Naive B cell (primary cell): ENCODE measurements at regions not wholly inside any gene's neighbourhood (a gene's known extent, or its start where the extent isn't known, plus 50 kb on each side); places are given as distances from the start of the nearest gene placed in this dataset.
A peak's percentile ranks its signal among the peaks of the same experiment; 100 is the strongest.

Experiments used
- ATAC-seq, 2 donors: fragments of 150-1000 bp; cut with Tn5 transposase; 2 replicates each; pipeline ENCODE4 v1.10.0; 2021; ENCODE audit warnings: low read depth in 2 of 2, mild to moderate bottlenecking in 2 of 2, moderate library complexity in 2 of 2
- DNase-seq: peaks from one replicate; pipeline ENCODE4 v3.0.0; 2022
- H3K27ac Mint-ChIP-seq, 6 donors: one replicate each; pipeline ENCODE4 v1.8.0; 2020 to 2022; ENCODE audit warnings: mild to moderate bottlenecking in 6 of 6, mixed read lengths in 6 of 6, moderate library complexity in 5 of 6, inconsistent platforms in 2 of 6
- H3K27me3 Mint-ChIP-seq, 3 donors: one replicate each; pipeline ENCODE4 v1.8.0; 2021 to 2022; ENCODE audit warnings: mixed read lengths in 3 of 3, mild to moderate bottlenecking in 1 of 3
- H3K36me3 Mint-ChIP-seq, 2 donors: one replicate each; pipeline ENCODE4 v1.8.0; 2020 to 2022; ENCODE audit warnings: mixed read lengths in 2 of 2, inconsistent platforms in 1 of 2, mild to moderate bottlenecking in 1 of 2
- H3K4me1 Mint-ChIP-seq, 3 donors: one replicate each; pipeline ENCODE4 v1.8.0; 2020 to 2022; ENCODE audit warnings: mixed read lengths in 3 of 3, inconsistent platforms in 1 of 3, mild to moderate bottlenecking in 1 of 3, moderate library complexity in 1 of 3
- H3K4me3 Mint-ChIP-seq, 8 donors: one replicate each; pipeline ENCODE4 v1.8.0; 2020 to 2022; ENCODE audit warnings: mild to moderate bottlenecking in 8 of 8, mixed read lengths in 8 of 8, moderate library complexity in 8 of 8, inconsistent platforms in 2 of 8
- H3K9me3 Mint-ChIP-seq, 7 donors: one replicate each; pipeline ENCODE4 v1.8.0; 2020 to 2022; ENCODE audit warnings: mixed read lengths in 7 of 7, mild to moderate bottlenecking in 5 of 7, inconsistent platforms in 2 of 7, moderate library complexity in 1 of 7

- Mint-ChIP-seq H3K27me3 (peaks cover 0 to 9% (median 0%) of the 10 kb centered on the region in 3 donors), H3K27ac (no peak overlapping the region), H3K36me3 (no peaks in the 10 kb centered on the region), H3K4me1 (peaks cover 0 to 11% (median 4%) of the 10 kb centered on the region in 3 donors), H3K9me3 (peaks cover 0 to 7% (median 0%) of the 10 kb centered on the region in 7 donors), H3K4me3 (no peak overlapping the region)
- DNase-seq (no peak), ATAC-seq (no peak)
Observed at GRCh38 chr12:116391501-116391900, 114.0 kb upstream of the MED13L start.

- Mint-ChIP-seq H3K27me3 (peaks cover 0 to 9% (median 0%) of the 10 kb centered on the region in 3 donors), H3K9me3 (peaks cover 0 to 10% (median under 1%) of the 10 kb centered on the region in 7 donors), H3K27ac (peak overlapping the region in 1 of 6 donors; percentile 53), H3K4me3 (no peak overlapping the region), H3K36me3 (no peaks in the 10 kb centered on the region), H3K4me1 (peaks cover 0 to 11% (median 2%) of the 10 kb centered on the region in 3 donors)
- ATAC-seq (no peak), DNase-seq (no peak)
Observed at GRCh38 chr12:116392061-116392460, 114.6 kb upstream of the MED13L start.

- Mint-ChIP-seq H3K4me3 (peak overlapping the region in 1 of 8 donors; percentile 62), H3K27me3 (peaks cover 0 to 9% (median 0%) of the 10 kb centered on the region in 3 donors), H3K36me3 (peaks cover under 1 to 10% of the 10 kb centered on the region in 2 donors), H3K4me1 (peaks cover 0 to 11% (median 2%) of the 10 kb centered on the region in 3 donors), H3K9me3 (peaks cover 1 to 17% (median 8%) of the 10 kb centered on the region in 7 donors), H3K27ac (peak overlapping the region in 1 of 6 donors; percentile 15)
- no peak for DNase-seq
- ATAC-seq = no peak
Observed at GRCh38 chr12:116393255-116393654, 115.8 kb upstream of the MED13L start.

GRCh38 chr12:116393859-116394650, 116.6 kb upstream of the MED13L start:
- Mint-ChIP-seq H3K9me3 (peaks cover 6 to 25% (median 16%) of the 10 kb centered on the region in 7 donors), H3K27ac (peak overlapping the region in 3 of 6 donors; percentile 5 to 39 (median 35)), H3K36me3 (peaks cover 9 to 18% of the 10 kb centered on the region in 2 donors), H3K4me1 (peaks cover 0 to 10% (median 2%) of the 10 kb centered on the region in 3 donors), H3K27me3 (peaks cover 0 to 7% (median 0%) of the 10 kb centered on the region in 3 donors), H3K4me3 (no peak overlapping the region)
- ATAC-seq (no peak), DNase-seq (no peak)

GRCh38 chr12:116395396-116395795, 117.9 kb upstream of the MED13L start:
- peaks cover 9 to 34% (median 19%) of the 10 kb centered on the region in 7 donors for H3K9me3 Mint-ChIP-seq
- H3K4me1 Mint-ChIP-seq = peaks cover 3 to 7% (median 4%) of the 10 kb centered on the region in 3 donors
- no peaks in the 10 kb centered on the region for H3K27me3 Mint-ChIP-seq
- H3K36me3 Mint-ChIP-seq = peaks cover 10 to 22% of the 10 kb centered on the region in 2 donors
- no peak overlapping the region for H3K27ac Mint-ChIP-seq
- ATAC-seq (no peak), DNase-seq (no peak)
- no peak overlapping the region for H3K4me3 Mint-ChIP-seq

GRCh38 chr12:116397148-116397547, 119.7 kb upstream of the MED13L start:
- H3K27ac Mint-ChIP-seq = no peak overlapping the region
- no peaks in the 10 kb centered on the region for H3K27me3 Mint-ChIP-seq
- no peak for DNase-seq
- H3K36me3 Mint-ChIP-seq = peaks cover 15 to 30% of the 10 kb centered on the region in 2 donors
- H3K4me3 Mint-ChIP-seq = no peak overlapping the region
- peaks cover 17 to 51% (median 30%) of the 10 kb centered on the region in 7 donors for H3K9me3 Mint-ChIP-seq
- H3K4me1 Mint-ChIP-seq = peaks cover 21 to 25% (median 21%) of the 10 kb centered on the region in 3 donors
- no peak for ATAC-seq

- Mint-ChIP-seq H3K27ac (peak overlapping the region in 1 of 6 donors; percentile 50), H3K4me3 (no peak overlapping the region), H3K9me3 (peaks cover 17 to 51% (median 30%) of the 10 kb centered on the region in 7 donors), H3K4me1 (peaks cover 21 to 34% (median 26%) of the 10 kb centered on the region in 3 donors), H3K36me3 (peaks cover 15 to 30% of the 10 kb centered on the region in 2 donors), H3K27me3 (no peaks in the 10 kb centered on the region)
- no peak for ATAC-seq
- no peak for DNase-seq
Observed at GRCh38 chr12:116398193-116398592, 120.7 kb upstream of the MED13L start.

GRCh38 chr12:116399055-116399454, 121.6 kb upstream of the MED13L start:
- Mint-ChIP-seq H3K4me3 (no peak overlapping the region), H3K9me3 (peaks cover 17 to 51% (median 30%) of the 10 kb centered on the region in 7 donors), H3K27ac (no peak overlapping the region), H3K36me3 (peaks cover 15 to 30% of the 10 kb centered on the region in 2 donors), H3K4me1 (peaks cover 21 to 35% (median 23%) of the 10 kb centered on the region in 3 donors), H3K27me3 (no peaks in the 10 kb centered on the region)
- no peak for ATAC-seq
- no peak for DNase-seq

- ATAC-seq (peak; percentile 94 to 96), DNase-seq (peak; percentile 35)
- peaks cover 17 to 51% (median 30%) of the 10 kb centered on the region in 7 donors for H3K9me3 Mint-ChIP-seq
- peak overlapping the region in 5 of 8 donors; percentile 14 to 43 (median 26) for H3K4me3 Mint-ChIP-seq
- no peaks in the 10 kb centered on the region for H3K27me3 Mint-ChIP-seq
- peak overlapping the region; percentile 3 to 88 (median 52) for H3K27ac Mint-ChIP-seq
- H3K36me3 Mint-ChIP-seq = peaks cover 15 to 30% of the 10 kb centered on the region in 2 donors
- H3K4me1 Mint-ChIP-seq = peaks cover 21 to 35% (median 23%) of the 10 kb centered on the region in 3 donors
Observed at GRCh38 chr12:116400636-116401372, 123.3 kb upstream of the MED13L start.

- Mint-ChIP-seq H3K4me3 (peak overlapping the region in 2 of 8 donors; percentile 40 to 63), H3K4me1 (peaks cover 21 to 35% (median 23%) of the 10 kb centered on the region in 3 donors), H3K36me3 (peaks cover 15 to 30% of the 10 kb centered on the region in 2 donors), H3K27ac (peak overlapping the region in 4 of 6 donors; percentile 34 to 88 (median 72)), H3K9me3 (peaks cover 17 to 51% (median 30%) of the 10 kb centered on the region in 7 donors), H3K27me3 (no peaks in the 10 kb centered on the region)
- DNase-seq (no peak), ATAC-seq (no peak)
Observed at GRCh38 chr12:116401565-116401964, 124.1 kb upstream of the MED13L start.

GRCh38 chr12:116402163-116402939, 124.9 kb upstream of the MED13L start:
- Mint-ChIP-seq H3K4me1 (peaks cover 22 to 38% (median 23%) of the 10 kb centered on the region in 3 donors), H3K9me3 (peaks cover 17 to 43% (median 28%) of the 10 kb centered on the region in 7 donors), H3K27me3 (no peaks in the 10 kb centered on the region), H3K36me3 (peaks cover 15 to 29% of the 10 kb centered on the region in 2 donors), H3K4me3 (peak overlapping the region in 1 of 8 donors; percentile 39), H3K27ac (peak overlapping the region in 3 of 6 donors; percentile 55 to 88 (median 60))
- DNase-seq (no peak), ATAC-seq (no peak)

GRCh38 chr12:116403546-116403945, 126.1 kb upstream of the MED13L start:
- no peak for ATAC-seq

More at GRCh38 chr12:116403546-116403945, 126.1 kb upstream of the MED13L start:
- H3K4me1 Mint-ChIP-seq = peaks cover 23 to 40% (median 26%) of the 10 kb centered on the region in 3 donors
- H3K27me3 Mint-ChIP-seq = no peaks in the 10 kb centered on the region
- H3K36me3 Mint-ChIP-seq = peaks cover 12 to 17% of the 10 kb centered on the region in 2 donors
- H3K9me3 Mint-ChIP-seq = peaks cover 13 to 31% (median 24%) of the 10 kb centered on the region in 7 donors
- no peak for DNase-seq
- H3K27ac Mint-ChIP-seq = no peak overlapping the region
- H3K4me3 Mint-ChIP-seq = no peak overlapping the region
